ENCODE measurements at regions not wholly inside any gene's neighbourhood (a gene's known extent, or its start where the extent isn't known, plus 50 kb on each side); places are given as distances from the start of the nearest gene placed in this dataset.

DNA sequence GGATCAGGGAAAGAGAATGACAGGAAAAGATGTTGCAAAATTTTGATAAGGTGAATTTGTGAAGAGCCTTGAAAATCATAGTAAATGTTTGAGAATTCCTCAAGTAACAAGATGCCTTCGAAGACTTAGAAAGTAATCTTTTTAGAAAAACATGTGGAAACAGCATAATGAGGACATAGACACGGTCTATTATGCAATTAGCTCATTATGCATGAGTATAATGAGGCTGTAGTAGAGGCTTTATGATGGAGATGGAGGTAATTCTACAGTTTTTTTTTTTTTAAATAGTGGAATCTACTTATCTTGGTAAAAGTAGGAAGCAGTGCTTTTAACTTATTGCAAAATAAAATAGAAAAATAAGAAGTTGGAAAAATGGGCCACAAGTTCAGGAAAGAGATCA, 1329.1 kb upstream of the SPRY2 start:
- TF ChIP-seq, protein P1, sequence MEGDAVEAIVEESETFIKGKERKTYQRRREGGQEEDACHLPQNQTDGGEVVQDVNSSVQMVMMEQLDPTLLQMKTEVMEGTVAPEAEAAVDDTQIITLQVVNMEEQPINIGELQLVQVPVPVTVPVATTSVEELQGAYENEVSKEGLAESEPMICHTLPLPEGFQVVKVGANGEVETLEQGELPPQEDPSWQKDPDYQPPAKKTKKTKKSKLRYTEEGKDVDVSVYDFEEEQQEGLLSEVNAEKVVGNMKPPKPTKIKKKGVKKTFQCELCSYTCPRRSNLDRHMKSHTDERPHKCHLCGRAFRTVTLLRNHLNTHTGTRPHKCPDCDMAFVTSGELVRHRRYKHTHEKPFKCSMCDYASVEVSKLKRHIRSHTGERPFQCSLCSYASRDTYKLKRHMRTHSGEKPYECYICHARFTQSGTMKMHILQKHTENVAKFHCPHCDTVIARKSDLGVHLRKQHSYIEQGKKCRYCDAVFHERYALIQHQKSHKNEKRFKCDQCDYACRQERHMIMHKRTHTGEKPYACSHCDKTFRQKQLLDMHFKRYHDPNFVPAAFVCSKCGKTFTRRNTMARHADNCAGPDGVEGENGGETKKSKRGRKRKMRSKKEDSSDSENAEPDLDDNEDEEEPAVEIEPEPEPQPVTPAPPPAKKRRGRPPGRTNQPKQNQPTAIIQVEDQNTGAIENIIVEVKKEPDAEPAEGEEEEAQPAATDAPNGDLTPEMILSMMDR (IDR thresholded peaks at IDR 0.05) = no peak
- TF ChIP-seq POLR2AphosphoS5 (IDR thresholded peaks at IDR 0.05) = no peak
- TF ChIP-seq POLR2A (IDR thresholded peaks at IDR 0.05) = no peak
- WGBS = 71% methylated on average over 2 of the region's 2 CpGs
- intact Hi-C loops (cut with DNase I) = no loop called here

DNA sequence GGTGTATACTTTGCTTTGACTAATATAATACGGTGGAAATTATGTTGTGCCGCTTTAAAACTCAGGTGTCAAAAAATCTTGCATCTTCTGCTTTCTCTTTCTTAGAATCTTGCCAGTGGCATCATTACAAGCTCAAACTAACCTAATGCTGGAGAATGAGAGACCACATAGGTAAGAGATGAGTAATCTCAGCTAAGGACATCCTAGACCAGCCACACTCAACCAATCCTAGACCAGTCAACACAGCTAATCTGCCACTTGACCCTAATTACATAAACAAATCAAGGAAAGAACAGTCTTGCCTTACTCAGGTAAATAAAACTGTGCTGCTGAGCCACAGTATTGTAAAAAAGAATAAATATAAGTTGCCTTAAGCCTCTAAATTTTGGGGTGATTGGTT, 1323.9 kb upstream of the SPRY2 start:
- H3K27me3 ChIP-seq (replicated peaks; ENCODE audit: insufficient read depth) = no peaks in the 10 kb centered on the region
- no peaks in the 10 kb centered on the region for H3K36me3 ChIP-seq
- H3K9me3 ChIP-seq = no peaks in the 10 kb centered on the region
- TF ChIP-seq, protein P1 (IDR thresholded peaks at IDR 0.05) = no peak
- TF ChIP-seq POLR2A (IDR thresholded peaks at IDR 0.05) (no peak), POLR2AphosphoS5 (IDR thresholded peaks at IDR 0.05) (no peak)
- WGBS = 92% methylated on average over 2 of the region's 2 CpGs
- no peak overlapping the region for H3K4me3 ChIP-seq
- H3K4me1 ChIP-seq (replicated peaks) = no peaks in the 10 kb centered on the region
- DNase-seq (ENCODE audit: low spot score) = no peak
- intact Hi-C loops (cut with DNase I) = no loop called here
- no peak overlapping the region for H3K27ac ChIP-seq

More for the DNA sequence above, 1329.1 kb upstream of the SPRY2 start:
- Histone ChIP-seq H3K27ac (no peak overlapping the region), H3K4me1 (replicated peaks) (no peaks in the 10 kb centered on the region), H3K36me3 (no peaks in the 10 kb centered on the region), H3K27me3 (replicated peaks; ENCODE audit: insufficient read depth) (no peaks in the 10 kb centered on the region), H3K9me3 (no peaks in the 10 kb centered on the region), H3K4me3 (no peak overlapping the region)
- DNase-seq (ENCODE audit: low spot score) = no peak

DNA sequence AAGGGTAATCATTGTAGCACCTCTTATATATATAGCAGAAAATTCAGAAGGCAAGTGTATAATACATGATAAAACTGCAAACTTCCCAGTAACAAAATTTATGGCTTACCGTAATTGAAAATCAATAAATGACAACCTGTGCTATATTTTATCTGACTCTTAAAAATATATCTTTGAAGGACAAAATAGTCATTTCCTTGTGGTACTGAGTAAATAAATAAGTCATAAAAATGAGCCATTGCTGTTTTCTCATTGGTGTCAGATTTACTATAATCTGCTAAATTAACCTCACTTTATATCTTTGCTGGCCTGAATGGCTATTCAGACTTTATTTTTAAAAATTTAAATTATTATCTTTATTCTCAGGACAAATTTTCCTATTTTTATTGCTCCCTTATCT, 1319.1 kb upstream of the SPRY2 start:
- whole genome bisulfite sequencing = 48% methylated on average over 1 of the region's 1 CpG
- Histone ChIP-seq H3K4me1 (replicated peaks) (no peaks in the 10 kb centered on the region), H3K36me3 (no peaks in the 10 kb centered on the region), H3K27ac (no peak overlapping the region), H3K9me3 (no peaks in the 10 kb centered on the region), H3K4me3 (no peak overlapping the region), H3K27me3 (replicated peaks; ENCODE audit: insufficient read depth) (no peaks in the 10 kb centered on the region)
- TF ChIP-seq POLR2A (IDR thresholded peaks at IDR 0.05) = no peak
- TF ChIP-seq, protein P1 (IDR thresholded peaks at IDR 0.05) = no peak
- TF ChIP-seq POLR2AphosphoS5 (IDR thresholded peaks at IDR 0.05) = no peak
- DNase-seq (ENCODE audit: low spot score) = no peak
- intact Hi-C loops (cut with DNase I) = no loop called here

DNA sequence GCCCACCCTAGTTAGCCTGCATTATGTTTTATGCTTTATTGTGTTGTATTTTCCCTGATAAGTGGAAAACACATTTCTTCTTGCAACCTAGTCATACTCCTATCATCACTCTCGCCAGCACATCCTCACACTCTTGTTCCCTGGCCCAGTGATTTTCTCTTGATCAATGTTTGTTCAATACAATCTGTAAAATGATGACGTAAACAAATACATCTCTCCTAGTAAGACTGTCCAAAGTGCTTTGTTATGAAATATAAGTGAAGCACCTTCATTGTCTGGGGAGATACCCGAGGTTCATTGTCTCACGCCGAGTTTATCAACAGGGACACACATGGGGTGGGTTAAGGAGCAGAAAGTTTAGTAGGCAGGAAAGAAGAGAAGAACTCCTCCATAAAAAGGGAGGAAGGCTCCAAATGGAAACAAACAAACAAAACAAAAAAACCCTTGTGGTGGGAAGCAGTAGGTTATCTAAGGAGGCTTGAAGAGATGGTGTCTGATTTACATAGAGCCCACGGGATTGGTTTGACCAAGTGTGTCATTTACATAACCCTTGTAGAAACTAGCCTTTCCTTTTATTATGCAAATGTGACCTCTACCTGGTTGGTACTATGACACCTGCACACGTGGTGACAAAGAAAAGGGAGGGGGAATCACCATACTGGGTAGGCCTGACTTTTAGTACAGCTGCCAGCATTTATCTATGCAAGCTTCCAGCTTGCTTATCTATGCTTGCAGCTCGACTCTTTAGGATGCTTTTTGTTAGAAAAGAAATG, 1317.9 kb upstream of the SPRY2 start:
- TF ChIP-seq POLR2A (IDR thresholded peaks at IDR 0.05) (no peak), POLR2AphosphoS5 (IDR thresholded peaks at IDR 0.05) (no peak)
- TF ChIP-seq, protein P1 (IDR thresholded peaks at IDR 0.05) = no peak
- DNase-seq (ENCODE audit: low spot score) = no peak
- 82% methylated on average over 8 of the region's 8 CpGs for WGBS
- Histone ChIP-seq H3K27me3 (replicated peaks; ENCODE audit: insufficient read depth) (no peaks in the 10 kb centered on the region), H3K9me3 (no peaks in the 10 kb centered on the region), H3K4me1 (replicated peaks) (no peaks in the 10 kb centered on the region), H3K4me3 (no peak overlapping the region), H3K36me3 (no peaks in the 10 kb centered on the region), H3K27ac (no peak overlapping the region)
- intact Hi-C loops (cut with DNase I) = no loop called here

DNA sequence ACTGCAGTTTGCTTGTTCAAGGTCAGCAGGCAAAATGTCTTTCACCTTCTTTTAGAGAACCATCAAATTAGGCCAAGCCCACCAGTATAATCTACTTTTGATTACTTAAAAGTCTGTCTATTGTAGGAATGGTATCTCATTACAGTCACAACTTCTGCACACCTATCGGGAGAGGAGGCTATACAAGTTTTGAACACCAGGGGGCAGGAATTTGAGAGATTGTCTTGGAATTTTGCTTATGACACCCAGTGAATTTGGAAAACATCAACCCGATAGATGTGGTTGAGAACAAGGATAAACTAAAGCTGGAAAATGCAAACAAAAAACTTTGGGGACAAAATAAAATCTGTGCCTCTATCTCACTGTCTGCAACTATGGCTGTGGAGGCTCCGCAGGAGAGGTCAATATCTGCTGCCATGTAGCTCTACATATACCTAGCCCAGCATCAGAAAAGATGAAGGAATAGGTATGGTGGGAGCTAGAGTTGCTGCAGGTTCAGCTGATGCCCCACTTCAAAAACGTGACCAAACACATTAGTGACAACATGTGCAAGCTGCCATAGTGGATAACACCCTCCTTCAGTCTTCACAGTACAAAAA, 1299.2 kb upstream of the SPRY2 start:
- H3K36me3 ChIP-seq = no peaks in the 10 kb centered on the region
- no peaks in the 10 kb centered on the region for H3K27me3 ChIP-seq (replicated peaks; ENCODE audit: insufficient read depth)
- WGBS = 83% methylated on average over 4 of the region's 4 CpGs
- H3K27ac ChIP-seq = no peak overlapping the region
- H3K4me3 ChIP-seq = no peak overlapping the region
- no peaks in the 10 kb centered on the region for H3K9me3 ChIP-seq
- no peak for DNase-seq (ENCODE audit: low spot score)
- TF ChIP-seq, protein P1 (IDR thresholded peaks at IDR 0.05) = peak in 1 of 4 experiments; percentile 31
- TF ChIP-seq POLR2A (IDR thresholded peaks at IDR 0.05) = no peak
- intact Hi-C loops (cut with DNase I) = no loop called here
- no peaks in the 10 kb centered on the region for H3K4me1 ChIP-seq (replicated peaks)
